ENCODE measurements at regions not wholly inside any gene's neighbourhood (a gene's known extent, or its start where the extent isn't known, plus 50 kb on each side); places are given as distances from the start of the nearest gene placed in this dataset.

DNA sequence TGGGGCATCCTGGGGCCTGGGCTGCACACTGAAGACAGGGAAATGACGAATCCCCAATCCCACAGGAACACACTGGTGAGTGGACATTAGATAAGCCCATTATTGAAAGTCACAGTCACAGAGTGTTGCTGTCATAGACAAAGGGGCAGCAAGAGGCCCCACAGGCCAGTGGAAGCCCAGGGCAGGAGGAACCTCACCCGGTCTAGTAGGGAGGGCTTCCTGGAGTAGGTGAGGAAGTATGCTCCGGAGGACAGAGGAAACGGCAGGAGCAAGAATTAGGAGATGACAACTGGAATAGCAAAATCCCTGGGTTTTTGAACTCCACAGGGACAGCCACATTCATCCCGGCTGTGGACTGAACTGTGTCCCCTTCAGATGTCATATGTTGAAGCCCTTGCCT is 101.2 kb downstream of the TPRA1 start:
- TF ChIP-seq, protein P1, sequence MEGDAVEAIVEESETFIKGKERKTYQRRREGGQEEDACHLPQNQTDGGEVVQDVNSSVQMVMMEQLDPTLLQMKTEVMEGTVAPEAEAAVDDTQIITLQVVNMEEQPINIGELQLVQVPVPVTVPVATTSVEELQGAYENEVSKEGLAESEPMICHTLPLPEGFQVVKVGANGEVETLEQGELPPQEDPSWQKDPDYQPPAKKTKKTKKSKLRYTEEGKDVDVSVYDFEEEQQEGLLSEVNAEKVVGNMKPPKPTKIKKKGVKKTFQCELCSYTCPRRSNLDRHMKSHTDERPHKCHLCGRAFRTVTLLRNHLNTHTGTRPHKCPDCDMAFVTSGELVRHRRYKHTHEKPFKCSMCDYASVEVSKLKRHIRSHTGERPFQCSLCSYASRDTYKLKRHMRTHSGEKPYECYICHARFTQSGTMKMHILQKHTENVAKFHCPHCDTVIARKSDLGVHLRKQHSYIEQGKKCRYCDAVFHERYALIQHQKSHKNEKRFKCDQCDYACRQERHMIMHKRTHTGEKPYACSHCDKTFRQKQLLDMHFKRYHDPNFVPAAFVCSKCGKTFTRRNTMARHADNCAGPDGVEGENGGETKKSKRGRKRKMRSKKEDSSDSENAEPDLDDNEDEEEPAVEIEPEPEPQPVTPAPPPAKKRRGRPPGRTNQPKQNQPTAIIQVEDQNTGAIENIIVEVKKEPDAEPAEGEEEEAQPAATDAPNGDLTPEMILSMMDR (conservative IDR thresholded peaks at IDR 0.05; ENCODE audit: low read depth, low read length), result no peak
- no peak overlapping the region for H3K4me3 ChIP-seq (ENCODE audit: low read depth, low read length)
- no peak for DNase-seq (ENCODE audit: low read depth)

DNA sequence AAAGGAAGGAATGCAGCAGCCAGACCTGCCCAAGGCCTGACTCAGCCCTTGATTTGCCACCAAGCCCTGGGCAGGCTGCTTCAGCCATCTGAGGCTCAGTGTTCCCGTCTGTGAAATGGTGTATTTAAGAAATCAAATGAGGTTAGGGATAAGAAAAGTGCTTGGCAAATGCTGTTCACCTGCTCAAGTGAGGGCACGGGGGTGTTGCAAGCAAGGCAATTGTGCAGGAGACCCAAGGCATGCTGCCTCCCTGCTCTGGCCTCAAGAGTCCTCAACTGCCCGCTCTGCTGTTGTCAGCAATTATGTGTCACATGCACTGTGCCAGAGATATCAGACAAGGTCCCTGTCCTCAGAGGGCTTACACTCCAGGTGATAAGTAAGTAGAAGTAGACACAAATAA is 101.8 kb downstream of the TPRA1 start:
- no peak for DNase-seq (ENCODE audit: low read depth)
- H3K4me3 ChIP-seq (ENCODE audit: low read depth, low read length), result no peak overlapping the region
- TF ChIP-seq, protein P1 (conservative IDR thresholded peaks at IDR 0.05; ENCODE audit: low read depth, low read length), result no peak

DNA sequence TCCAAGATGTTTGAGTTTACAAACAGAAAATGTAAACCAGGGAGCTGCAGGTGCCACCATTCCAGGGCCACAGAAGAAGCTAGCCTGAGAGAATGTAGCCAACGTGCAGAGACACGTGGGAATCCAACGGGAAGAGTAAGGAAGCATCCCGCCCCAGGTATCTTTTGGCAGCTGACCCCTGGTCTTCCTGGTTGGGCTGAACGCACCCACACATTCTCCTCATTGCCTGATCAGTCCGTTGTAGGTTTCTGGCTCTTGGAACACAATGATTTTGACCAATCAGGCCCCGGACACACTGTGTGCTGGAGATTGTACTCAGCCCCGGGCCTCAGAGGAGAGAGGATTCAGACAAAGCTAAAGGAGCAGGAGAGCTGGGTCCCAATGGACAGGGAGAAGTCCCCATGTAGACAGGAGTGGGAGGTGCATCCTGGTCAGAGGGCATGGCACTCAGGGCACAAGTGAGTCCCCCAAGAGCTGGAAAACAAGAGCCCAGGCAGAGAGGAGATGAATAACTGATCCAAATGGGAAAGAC is 102.3 kb downstream of the TPRA1 start:
- TF ChIP-seq, protein P1 (conservative IDR thresholded peaks at IDR 0.05; ENCODE audit: low read depth, low read length), result no peak
- no peak overlapping the region for H3K4me3 ChIP-seq (ENCODE audit: low read depth, low read length)
- no peak for DNase-seq (ENCODE audit: low read depth)

DNA sequence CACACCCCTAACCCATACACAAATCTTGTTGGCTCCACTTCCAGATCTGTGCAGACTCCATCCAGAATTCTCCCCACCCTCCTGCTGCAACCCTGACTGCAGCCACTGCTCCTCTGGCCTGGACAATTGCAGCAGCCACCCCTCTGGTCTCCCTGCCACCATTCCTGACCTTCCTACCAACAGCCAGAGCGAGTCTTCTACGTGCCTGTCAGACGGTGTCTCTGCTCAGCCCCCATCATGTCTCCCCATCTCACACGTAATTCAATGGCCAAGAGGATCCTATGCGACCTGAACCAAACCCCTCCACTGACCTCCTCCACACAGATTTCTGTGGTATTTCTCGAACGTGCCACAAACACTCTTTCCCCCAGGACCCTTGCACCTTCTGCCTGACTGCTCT is 103.3 kb downstream of the TPRA1 start:
- H3K4me3 ChIP-seq (ENCODE audit: low read depth, low read length), result no peak overlapping the region
- TF ChIP-seq, protein P1 (conservative IDR thresholded peaks at IDR 0.05; ENCODE audit: low read depth, low read length), result no peak
- DNase-seq (ENCODE audit: low read depth), result no peak

DNA sequence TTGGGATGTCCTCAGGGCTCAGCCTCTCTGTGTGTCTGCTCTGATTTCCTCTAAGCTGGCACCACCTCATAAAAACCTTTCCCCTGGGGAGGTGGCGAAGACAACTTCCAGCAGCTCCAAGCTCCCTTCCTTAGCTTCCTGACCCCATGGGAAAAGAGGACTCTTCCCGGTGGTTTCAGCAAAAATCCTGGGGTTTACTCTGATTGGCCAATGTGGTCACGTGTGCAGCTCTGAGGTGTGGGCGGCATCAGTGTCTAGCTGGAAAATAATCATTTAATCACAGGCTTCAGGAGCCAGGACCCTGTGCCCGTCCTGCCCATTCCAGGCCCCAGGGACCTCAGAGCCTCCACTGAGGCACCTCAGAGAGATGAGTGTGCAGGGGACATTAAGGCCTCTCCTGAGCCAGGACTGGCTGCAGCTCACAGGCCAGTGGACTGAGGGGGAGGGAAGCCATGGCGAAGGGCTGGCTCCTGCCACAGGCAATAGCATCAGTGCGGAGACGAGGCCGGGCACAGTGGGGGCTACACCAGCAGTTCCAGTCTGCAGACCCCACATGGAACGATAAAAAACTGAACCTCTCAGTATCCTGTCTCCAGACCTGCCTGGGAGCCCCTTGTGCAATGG is 104.1 kb downstream of the TPRA1 start:
- no peak overlapping the region for H3K4me3 ChIP-seq (ENCODE audit: low read depth, low read length)
- no peak for DNase-seq (ENCODE audit: low read depth)
- TF ChIP-seq, protein P1 (conservative IDR thresholded peaks at IDR 0.05; ENCODE audit: low read depth, low read length), result no peak

DNA sequence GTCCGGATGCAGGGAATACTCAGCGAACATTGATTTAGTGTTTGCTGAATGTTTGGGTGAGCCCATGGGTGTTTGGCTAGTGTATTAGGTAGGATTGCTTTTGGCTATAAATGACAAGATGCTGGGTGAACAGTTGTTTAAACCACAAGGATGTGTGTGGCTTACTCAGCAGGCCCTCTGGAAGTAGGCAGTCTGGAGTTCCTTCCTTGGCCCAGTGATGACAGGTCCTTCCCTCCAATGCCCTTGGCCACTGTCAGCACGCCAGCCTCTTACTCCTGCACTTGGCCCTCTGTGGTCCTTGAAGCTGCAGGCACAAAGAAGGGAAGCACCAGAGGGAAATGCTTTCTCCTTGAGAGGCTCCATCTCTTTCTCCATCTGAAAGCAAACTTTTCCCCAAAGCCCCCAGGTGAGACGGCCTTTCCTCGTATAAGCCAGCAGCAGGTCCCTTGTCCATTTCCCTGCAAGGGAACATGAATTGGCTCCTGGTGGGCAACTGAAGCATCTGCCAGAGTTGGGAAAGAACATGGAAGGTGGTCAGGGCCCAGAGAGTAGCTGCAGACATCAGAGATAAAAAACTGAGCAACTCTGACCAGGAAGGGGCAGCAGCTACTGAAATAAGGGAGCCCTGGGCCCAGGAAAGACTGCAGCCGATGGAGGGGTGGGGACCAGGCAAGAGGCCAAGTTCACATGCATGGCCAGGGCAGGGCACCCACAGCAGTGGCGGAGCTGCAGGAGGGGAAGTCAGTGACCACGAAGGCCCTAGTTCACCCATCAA is 105.0 kb downstream of the TPRA1 start:
- TF ChIP-seq, protein P1 (conservative IDR thresholded peaks at IDR 0.05; ENCODE audit: low read depth, low read length), result no peak
- no peak overlapping the region for H3K4me3 ChIP-seq (ENCODE audit: low read depth, low read length)
- no peak for DNase-seq (ENCODE audit: low read depth)

Measured in choroid plexus epithelial cell (primary cell).